Kidney epithelial cell (primary cell): ENCODE measurements at regions not wholly inside any gene's neighbourhood (a gene's known extent, or its start where the extent isn't known, plus 50 kb on each side); places are given as distances from the start of the nearest gene placed in this dataset.

Experiments
- DNase-seq: peaks from one replicate; pipeline ENCODE4 v3.0.0-alpha.2; 2010; ENCODE audit warnings: low read depth
- H3K27me3 ChIP-seq: 2 replicates; pipeline ENCODE4 v1.6.0; 2011; ENCODE audit warnings: low read length; ENCODE audit not compliant: control insufficient read depth, insufficient read depth
- H3K36me3 ChIP-seq: 2 replicates; pipeline ENCODE4 v1.5.1; 2011; ENCODE audit warnings: low read length; ENCODE audit not compliant: control insufficient read depth, insufficient read depth
- H3K4me3 ChIP-seq: 2 replicates; pipeline ENCODE4 v1.5.1; 2011; ENCODE audit warnings: low read depth, mild to moderate bottlenecking, control low read depth, low read length
- TF ChIP-seq, protein P1 (sequence below): IDR thresholded peaks from 2 replicates; pipeline ENCODE4 v1.5.1; 2011; ENCODE audit warnings: mild to moderate bottlenecking, moderate library complexity, low read length, control low read depth, inconsistent platforms; ENCODE audit not compliant: insufficient read depth, poor library complexity, severe bottlenecking

DNA sequence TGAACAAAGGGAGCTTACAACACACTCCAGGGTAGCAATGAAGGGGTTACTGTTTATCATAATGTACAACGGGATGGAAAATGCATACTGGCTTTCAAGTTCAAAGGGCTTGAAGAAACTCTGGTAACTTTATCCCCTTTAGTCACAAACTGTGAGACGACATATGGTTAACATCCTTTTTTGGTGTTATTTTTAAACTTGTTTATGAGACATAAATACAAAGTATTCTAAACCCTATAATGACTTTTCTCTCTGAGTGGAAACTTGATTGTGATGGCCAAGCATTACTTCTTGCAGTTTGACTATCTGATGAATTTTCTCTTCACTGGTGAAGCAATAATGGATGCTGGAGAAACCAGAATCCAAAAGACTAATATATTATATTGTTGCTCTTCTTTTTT is 62.0 kb upstream of the SEMA3A start:
- TF ChIP-seq, protein P1, sequence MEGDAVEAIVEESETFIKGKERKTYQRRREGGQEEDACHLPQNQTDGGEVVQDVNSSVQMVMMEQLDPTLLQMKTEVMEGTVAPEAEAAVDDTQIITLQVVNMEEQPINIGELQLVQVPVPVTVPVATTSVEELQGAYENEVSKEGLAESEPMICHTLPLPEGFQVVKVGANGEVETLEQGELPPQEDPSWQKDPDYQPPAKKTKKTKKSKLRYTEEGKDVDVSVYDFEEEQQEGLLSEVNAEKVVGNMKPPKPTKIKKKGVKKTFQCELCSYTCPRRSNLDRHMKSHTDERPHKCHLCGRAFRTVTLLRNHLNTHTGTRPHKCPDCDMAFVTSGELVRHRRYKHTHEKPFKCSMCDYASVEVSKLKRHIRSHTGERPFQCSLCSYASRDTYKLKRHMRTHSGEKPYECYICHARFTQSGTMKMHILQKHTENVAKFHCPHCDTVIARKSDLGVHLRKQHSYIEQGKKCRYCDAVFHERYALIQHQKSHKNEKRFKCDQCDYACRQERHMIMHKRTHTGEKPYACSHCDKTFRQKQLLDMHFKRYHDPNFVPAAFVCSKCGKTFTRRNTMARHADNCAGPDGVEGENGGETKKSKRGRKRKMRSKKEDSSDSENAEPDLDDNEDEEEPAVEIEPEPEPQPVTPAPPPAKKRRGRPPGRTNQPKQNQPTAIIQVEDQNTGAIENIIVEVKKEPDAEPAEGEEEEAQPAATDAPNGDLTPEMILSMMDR = no peak
- no peaks in the 10 kb centered on the region for H3K36me3 ChIP-seq
- H3K4me3 ChIP-seq = no peak overlapping the region
- no peaks in the 10 kb centered on the region for H3K27me3 ChIP-seq
- no peak for DNase-seq

DNA sequence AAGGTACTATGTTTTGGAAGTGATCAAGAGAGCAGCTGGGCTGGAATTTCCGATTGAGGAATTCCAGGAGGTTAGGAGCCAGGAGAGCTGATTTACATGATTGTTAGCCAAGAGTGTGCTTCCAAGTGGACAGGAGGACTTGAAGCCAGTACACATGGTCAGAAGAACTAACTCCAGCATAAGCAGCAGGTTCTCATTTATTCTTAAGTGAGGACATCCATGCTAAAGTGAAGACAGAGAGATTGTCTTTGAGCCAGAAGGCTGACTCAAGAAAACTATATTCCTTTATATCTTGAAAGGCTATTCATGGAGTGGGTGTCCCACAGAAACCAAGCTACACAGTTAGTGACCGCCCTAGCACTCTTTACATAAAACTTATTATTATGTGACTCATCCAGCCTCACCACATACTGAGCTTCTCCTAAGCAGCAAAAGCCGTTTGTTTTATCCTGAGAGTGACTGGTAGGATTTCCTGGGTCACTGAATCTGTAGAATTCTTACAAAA is 56.7 kb upstream of the SEMA3A start:
- no peaks in the 10 kb centered on the region for H3K27me3 ChIP-seq
- DNase-seq = peak; percentile 52

GRCh38 chr7:84250452-84250851 is 55.9 kb upstream of the SEMA3A start:
- Histone ChIP-seq H3K4me3 (no peak overlapping the region), H3K36me3 (no peaks in the 10 kb centered on the region), H3K27me3 (no peaks in the 10 kb centered on the region)
- no peak for DNase-seq
- TF ChIP-seq, protein P1 = no peak

More for the DNA sequence above, 56.7 kb upstream of the SEMA3A start:
- Histone ChIP-seq H3K36me3 (no peaks in the 10 kb centered on the region), H3K4me3 (no peak overlapping the region)
- TF ChIP-seq, protein P1 = no peak

DNA sequence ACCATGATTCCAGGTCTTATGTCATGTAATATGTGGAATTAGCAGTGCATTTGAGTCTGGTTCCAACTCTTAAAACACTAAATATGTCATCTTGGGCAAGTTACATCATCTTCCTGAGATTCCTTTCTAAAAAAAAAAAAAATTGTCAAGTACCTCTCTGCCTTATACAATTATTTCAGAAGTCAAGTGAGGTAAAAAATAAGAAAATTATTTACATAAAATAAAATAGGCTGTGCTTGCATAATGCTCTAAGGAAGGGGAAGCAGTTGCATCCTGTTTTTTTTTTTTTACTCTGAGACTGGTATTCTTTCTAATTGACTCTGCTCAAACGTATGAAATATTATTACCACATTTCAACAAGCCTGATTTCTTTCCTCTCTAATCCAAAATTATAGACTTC is 55.1 kb upstream of the SEMA3A start:
- no peaks in the 10 kb centered on the region for H3K27me3 ChIP-seq
- no peak overlapping the region for H3K4me3 ChIP-seq
- TF ChIP-seq, protein P1 = no peak
- DNase-seq = no peak
- no peaks in the 10 kb centered on the region for H3K36me3 ChIP-seq

GRCh38 chr7:84248843-84249242 is 54.3 kb upstream of the SEMA3A start:
- Histone ChIP-seq H3K27me3 (no peaks in the 10 kb centered on the region), H3K4me3 (no peak overlapping the region), H3K36me3 (no peaks in the 10 kb centered on the region)
- TF ChIP-seq, protein P1 = no peak
- DNase-seq = no peak

DNA sequence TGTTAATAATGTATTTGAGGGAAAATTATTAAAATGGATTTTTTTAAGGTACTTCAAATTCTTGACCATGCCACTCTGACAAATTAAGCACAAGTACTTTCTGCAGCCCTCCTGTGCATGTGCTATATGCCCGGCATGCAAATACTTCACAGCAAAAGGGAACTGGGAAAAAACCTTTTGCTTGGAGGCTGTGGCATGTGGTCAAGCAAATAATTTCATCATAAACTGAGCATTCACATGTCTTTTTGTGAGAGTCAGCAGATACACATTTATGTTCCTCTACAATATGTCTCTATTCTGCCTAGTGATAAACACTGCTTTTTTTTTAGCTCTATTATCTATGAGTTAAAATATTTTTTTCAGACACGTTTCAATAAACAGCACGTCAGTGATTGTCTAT is 53.7 kb upstream of the SEMA3A start:
- no peak for DNase-seq
- TF ChIP-seq, protein P1 = no peak
- Histone ChIP-seq H3K27me3 (no peaks in the 10 kb centered on the region), H3K4me3 (no peak overlapping the region), H3K36me3 (no peaks in the 10 kb centered on the region)
